GM23338 (cell line): ENCODE measurements at regions not wholly inside any gene's neighbourhood (a gene's known extent, or its start where the extent isn't known, plus 50 kb on each side); places are given as distances from the start of the nearest gene placed in this dataset.

Source experiments
- ATAC-seq: fragments of 200-7000 bp; cut with Tn5 transposase; 3 replicates; pipeline ENCODE4 v1.9.1; 2020
- DNase-seq: peaks from one replicate; pipeline ENCODE4 v3.0.0-alpha.2; 2015; ENCODE audit warnings: low spot score
- H2AFZ ChIP-seq: fragments of 200-600 bp; sonication (generic); 2 replicates; pipeline ENCODE4 v1.8.0; 2016; ENCODE audit warnings: antibody characterized with exemption, mild to moderate bottlenecking, moderate library complexity
- H3F3A ChIP-seq: fragments of 200-600 bp; sonication (generic); replicated peaks from 2 replicates; pipeline ENCODE4 v1.8.0; 2017; ENCODE audit warnings: antibody characterized with exemption, mixed run types, low read depth
- H3K27ac ChIP-seq: fragments of 200-600 bp; sonication (generic); 2 replicates; pipeline ENCODE4 v1.6.1; 2016; ENCODE audit warnings: low read depth
- H3K27me3 ChIP-seq: fragments of 200-600 bp; sonication (generic); 2 replicates; pipeline ENCODE4 v1.8.0; 2016; ENCODE audit warnings: mild to moderate bottlenecking, mixed run types, moderate library complexity; ENCODE audit not compliant: insufficient read depth
- H3K36me3 ChIP-seq: fragments of 200-600 bp; sonication (generic); 2 replicates; pipeline ENCODE4 v1.8.0; 2016; ENCODE audit warnings: mild to moderate bottlenecking; ENCODE audit not compliant: insufficient read depth
- H3K4me1 ChIP-seq: fragments of 200-600 bp; sonication (generic); 2 replicates; pipeline ENCODE4 v1.8.0; 2016; ENCODE audit warnings: mild to moderate bottlenecking, moderate library complexity; ENCODE audit not compliant: insufficient read depth
- H3K4me2 ChIP-seq: fragments of 200-600 bp; sonication (generic); 2 replicates; pipeline ENCODE4 v1.7.1; 2017; ENCODE audit warnings: mixed run types
- H3K4me3 ChIP-seq: fragments of 200-600 bp; sonication (generic); 2 replicates; pipeline ENCODE4 v1.6.1; 2016; ENCODE audit warnings: mixed run types
- H3K79me2 ChIP-seq: fragments of 200-600 bp; sonication (generic); replicated peaks from 2 replicates; pipeline ENCODE4 v1.8.0; 2017; ENCODE audit warnings: mild to moderate bottlenecking; ENCODE audit not compliant: insufficient read depth
- H3K9me2 ChIP-seq: fragments of 200-600 bp; sonication (generic); 2 replicates; pipeline ENCODE4 v1.8.0; 2017; ENCODE audit not compliant: insufficient read depth
- H4K20me1 ChIP-seq: fragments of 200-600 bp; sonication (generic); replicated peaks from 2 replicates; pipeline ENCODE4 v1.8.0; 2017; ENCODE audit warnings: mild to moderate bottlenecking; ENCODE audit not compliant: insufficient read depth
- H3K27ac Mint-ChIP-seq: 2 replicates; pipeline ENCODE4 v1.8.0; 2020; ENCODE audit warnings: inconsistent platforms, mild to moderate bottlenecking, moderate library complexity, mixed read lengths
- H3K27me3 Mint-ChIP-seq: 3 replicates; pipeline ENCODE4 v1.8.0; 2022; ENCODE audit warnings: low read depth, mild to moderate bottlenecking, moderate library complexity, mixed read lengths, inconsistent platforms; ENCODE audit not compliant: insufficient read depth, poor library complexity
- H3K36me3 Mint-ChIP-seq: 3 replicates; pipeline ENCODE4 v1.8.0; 2021; ENCODE audit warnings: low read depth, mild to moderate bottlenecking, inconsistent platforms, moderate library complexity, mixed read lengths
- H3K4me1 Mint-ChIP-seq: 3 replicates; pipeline ENCODE4 v1.8.0; 2020; ENCODE audit warnings: mild to moderate bottlenecking, inconsistent platforms, mixed read lengths
- H3K4me3 Mint-ChIP-seq: 3 replicates; pipeline ENCODE4 v1.8.0; 2021; ENCODE audit warnings: moderate library complexity, mild to moderate bottlenecking, inconsistent platforms, mixed read lengths
- H3K9me3 Mint-ChIP-seq: 3 replicates; pipeline ENCODE4 v1.8.0; 2020; ENCODE audit warnings: moderate library complexity, mild to moderate bottlenecking, inconsistent platforms, mixed read lengths
- CREB1 ChIP-seq: fragments of 250-450 bp; sonication (Bioruptor Pico); IDR thresholded peaks from 2 replicates; pipeline ENCODE4 v1.5.0; 2020; ENCODE audit warnings: low read depth, mild to moderate bottlenecking, moderate library complexity
- EZH2 ChIP-seq: fragments of 200-600 bp; sonication (generic); IDR thresholded peaks from one replicate; pipeline ENCODE4 v1.8.0; 2017; ENCODE audit warnings: antibody characterized with exemption, mild to moderate bottlenecking, low read depth; ENCODE audit not compliant: unreplicated experiment
- EZH2phosphoT487 ChIP-seq: fragments of 200-600 bp; sonication (generic); IDR thresholded peaks from one replicate; pipeline ENCODE4 v1.8.1; 2018; ENCODE audit warnings: antibody characterized with exemption; ENCODE audit not compliant: unreplicated experiment
- NANOG ChIP-seq: IDR thresholded peaks from 2 replicates; pipeline ENCODE4 v1.6.1; 2016; ENCODE audit warnings: antibody characterized with exemption, borderline replicate concordance
- STAT1 ChIP-seq: IDR thresholded peaks from one replicate; pipeline ENCODE4 v1.6.1; 2016; ENCODE audit warnings: antibody characterized with exemption; ENCODE audit not compliant: unreplicated experiment
- ZNF114 ChIP-seq: fragments of 250-450 bp; sonication (Bioruptor Pico); IDR thresholded peaks from 2 replicates; pipeline ENCODE4 v1.5.0; 2020; ENCODE audit warnings: mild to moderate bottlenecking, moderate library complexity
- TF ChIP-seq, protein P1 (sequence below): fragments of 250-450 bp; sonication (Bioruptor Pico); IDR thresholded peaks from 2 replicates; pipeline ENCODE4 v1.5.0; 2020; ENCODE audit warnings: mild to moderate bottlenecking, moderate library complexity
- TF ChIP-seq, protein P2 (sequence below), 2 experiments: fragments of 200-600 bp in 1 of 2; sonication (generic) in 1 of 2; conservative IDR thresholded peaks; 2 replicates each; pipeline versions ENCODE4 v1.5.1 to v1.6.1; 2016 to 2017; ENCODE audit warnings: antibody characterized with exemption in 2 of 2, low read depth in 2 of 2, mild to moderate bottlenecking in 2 of 2, moderate library complexity in 1 of 2
- TF ChIP-seq, protein P3 (sequence below): IDR thresholded peaks from 2 replicates; pipeline ENCODE4 v1.6.1; 2016; ENCODE audit warnings: antibody characterized with exemption

DNA sequence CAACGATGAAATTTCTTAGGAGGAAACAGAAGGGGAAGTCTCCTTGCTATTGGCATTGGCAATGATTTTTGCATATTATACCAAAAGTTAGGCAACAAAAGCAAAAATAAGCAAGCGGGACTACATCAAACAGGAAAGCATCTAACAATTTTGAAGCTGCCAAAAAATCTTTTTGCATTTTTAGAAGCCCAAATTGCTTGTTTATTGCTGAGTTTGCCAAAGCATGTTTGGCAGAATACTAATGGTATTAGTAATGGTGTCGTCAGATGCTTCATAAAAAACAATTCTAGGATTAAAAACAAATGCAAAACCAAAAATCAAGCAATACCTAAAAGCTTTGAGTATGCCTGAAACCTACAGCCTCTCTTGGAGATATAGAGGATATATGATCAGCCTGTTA lies 80.0 kb downstream of the GALR1 start:
- Histone ChIP-seq H4K20me1 (no peaks in the 10 kb centered on the region), H3K27ac (no peak overlapping the region), H2AFZ (peak overlapping the region; percentile 5; the same call in 1 of the 2 replicates), H3K79me2 (no peaks in the 10 kb centered on the region), H3K4me3 (no peak overlapping the region), H3K36me3 (no peaks in the 10 kb centered on the region), H3F3A (no peaks in the 10 kb centered on the region), H3K27me3 (no peaks in the 10 kb centered on the region), H3K9me2 (no peaks in the 10 kb centered on the region), H3K4me2 (no peak overlapping the region), H3K4me1 (no peaks in the 10 kb centered on the region)
- DNase-seq (no peak), ATAC-seq (no peak)
- no peak overlapping the region for H3K4me3 Mint-ChIP-seq
- H3K36me3 Mint-ChIP-seq, result no peaks in the 10 kb centered on the region
- peaks cover 4% of the 10 kb centered on the region; the same call in 2 of the 3 replicates for H3K9me3 Mint-ChIP-seq
- no peak overlapping the region for H3K27ac Mint-ChIP-seq
- H3K4me1 Mint-ChIP-seq, result no peaks in the 10 kb centered on the region
- H3K27me3 Mint-ChIP-seq, result peaks cover 1% of the 10 kb centered on the region
- TF ChIP-seq, protein P1, sequence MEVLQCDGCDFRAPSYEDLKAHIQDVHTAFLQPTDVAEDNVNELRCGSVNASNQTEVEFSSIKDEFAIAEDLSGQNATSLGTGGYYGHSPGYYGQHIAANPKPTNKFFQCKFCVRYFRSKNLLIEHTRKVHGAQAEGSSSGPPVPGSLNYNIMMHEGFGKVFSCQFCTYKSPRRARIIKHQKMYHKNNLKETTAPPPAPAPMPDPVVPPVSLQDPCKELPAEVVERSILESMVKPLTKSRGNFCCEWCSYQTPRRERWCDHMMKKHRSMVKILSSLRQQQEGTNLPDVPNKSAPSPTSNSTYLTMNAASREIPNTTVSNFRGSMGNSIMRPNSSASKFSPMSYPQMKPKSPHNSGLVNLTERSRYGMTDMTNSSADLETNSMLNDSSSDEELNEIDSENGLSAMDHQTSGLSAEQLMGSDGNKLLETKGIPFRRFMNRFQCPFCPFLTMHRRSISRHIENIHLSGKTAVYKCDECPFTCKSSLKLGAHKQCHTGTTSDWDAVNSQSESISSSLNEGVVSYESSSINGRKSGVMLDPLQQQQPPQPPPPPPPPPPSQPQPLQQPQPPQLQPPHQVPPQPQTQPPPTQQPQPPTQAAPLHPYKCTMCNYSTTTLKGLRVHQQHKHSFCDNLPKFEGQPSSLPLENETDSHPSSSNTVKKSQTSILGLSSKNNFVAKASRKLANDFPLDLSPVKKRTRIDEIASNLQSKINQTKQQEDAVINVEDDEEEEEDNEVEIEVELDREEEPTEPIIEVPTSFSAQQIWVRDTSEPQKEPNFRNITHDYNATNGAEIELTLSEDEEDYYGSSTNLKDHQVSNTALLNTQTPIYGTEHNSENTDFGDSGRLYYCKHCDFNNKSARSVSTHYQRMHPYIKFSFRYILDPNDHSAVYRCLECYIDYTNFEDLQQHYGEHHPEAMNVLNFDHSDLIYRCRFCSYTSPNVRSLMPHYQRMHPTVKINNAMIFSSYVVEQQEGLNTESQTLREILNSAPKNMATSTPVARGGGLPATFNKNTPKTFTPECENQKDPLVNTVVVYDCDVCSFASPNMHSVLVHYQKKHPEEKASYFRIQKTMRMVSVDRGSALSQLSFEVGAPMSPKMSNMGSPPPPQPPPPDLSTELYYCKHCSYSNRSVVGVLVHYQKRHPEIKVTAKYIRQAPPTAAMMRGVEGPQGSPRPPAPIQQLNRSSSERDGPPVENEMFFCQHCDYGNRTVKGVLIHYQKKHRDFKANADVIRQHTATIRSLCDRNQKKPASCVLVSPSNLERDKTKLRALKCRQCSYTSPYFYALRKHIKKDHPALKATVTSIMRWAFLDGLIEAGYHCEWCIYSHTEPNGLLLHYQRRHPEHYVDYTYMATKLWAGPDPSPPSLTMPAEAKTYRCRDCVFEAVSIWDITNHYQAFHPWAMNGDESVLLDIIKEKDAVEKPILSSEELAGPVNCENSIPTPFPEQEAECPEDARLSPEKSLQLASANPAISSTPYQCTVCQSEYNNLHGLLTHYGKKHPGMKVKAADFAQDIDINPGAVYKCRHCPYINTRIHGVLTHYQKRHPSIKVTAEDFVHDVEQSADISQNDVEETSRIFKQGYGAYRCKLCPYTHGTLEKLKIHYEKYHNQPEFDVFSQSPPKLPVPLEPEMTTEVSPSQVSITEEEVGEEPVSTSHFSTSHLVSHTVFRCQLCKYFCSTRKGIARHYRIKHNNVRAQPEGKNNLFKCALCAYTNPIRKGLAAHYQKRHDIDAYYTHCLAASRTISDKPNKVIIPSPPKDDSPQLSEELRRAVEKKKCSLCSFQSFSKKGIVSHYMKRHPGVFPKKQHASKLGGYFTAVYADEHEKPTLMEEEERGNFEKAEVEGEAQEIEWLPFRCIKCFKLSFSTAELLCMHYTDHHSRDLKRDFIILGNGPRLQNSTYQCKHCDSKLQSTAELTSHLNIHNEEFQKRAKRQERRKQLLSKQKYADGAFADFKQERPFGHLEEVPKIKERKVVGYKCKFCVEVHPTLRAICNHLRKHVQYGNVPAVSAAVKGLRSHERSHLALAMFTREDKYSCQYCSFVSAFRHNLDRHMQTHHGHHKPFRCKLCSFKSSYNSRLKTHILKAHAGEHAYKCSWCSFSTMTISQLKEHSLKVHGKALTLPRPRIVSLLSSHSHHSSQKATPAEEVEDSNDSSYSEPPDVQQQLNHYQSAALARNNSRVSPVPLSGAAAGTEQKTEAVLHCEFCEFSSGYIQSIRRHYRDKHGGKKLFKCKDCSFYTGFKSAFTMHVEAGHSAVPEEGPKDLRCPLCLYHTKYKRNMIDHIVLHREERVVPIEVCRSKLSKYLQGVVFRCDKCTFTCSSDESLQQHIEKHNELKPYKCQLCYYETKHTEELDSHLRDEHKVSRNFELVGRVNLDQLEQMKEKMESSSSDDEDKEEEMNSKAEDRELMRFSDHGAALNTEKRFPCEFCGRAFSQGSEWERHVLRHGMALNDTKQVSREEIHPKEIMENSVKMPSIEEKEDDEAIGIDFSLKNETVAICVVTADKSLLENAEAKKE, result no peak
- no peak for TF ChIP-seq ZNF114
- TF ChIP-seq EZH2, result no peak

DNA sequence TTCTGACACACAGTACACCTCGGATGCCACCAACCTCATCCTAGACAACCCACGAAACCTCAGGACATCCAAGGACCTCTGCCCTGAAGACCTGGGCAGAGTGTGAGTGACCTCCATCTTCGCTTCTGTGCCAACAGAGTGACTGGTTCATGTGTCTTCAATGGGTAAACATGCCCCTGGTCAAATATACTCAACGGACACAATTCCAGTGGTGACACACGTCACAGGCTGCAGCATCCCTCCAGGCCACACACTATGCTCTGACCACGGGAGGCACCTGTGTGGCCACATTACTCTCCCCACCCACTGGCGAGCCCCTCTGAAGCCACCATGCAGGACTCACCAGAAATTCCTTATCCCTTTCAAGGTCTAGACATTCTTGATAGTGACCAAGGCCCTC lies 85.2 kb downstream of the GALR1 start:
- no peak for ATAC-seq
- no peak for TF ChIP-seq NANOG
- TF ChIP-seq, protein P2, sequence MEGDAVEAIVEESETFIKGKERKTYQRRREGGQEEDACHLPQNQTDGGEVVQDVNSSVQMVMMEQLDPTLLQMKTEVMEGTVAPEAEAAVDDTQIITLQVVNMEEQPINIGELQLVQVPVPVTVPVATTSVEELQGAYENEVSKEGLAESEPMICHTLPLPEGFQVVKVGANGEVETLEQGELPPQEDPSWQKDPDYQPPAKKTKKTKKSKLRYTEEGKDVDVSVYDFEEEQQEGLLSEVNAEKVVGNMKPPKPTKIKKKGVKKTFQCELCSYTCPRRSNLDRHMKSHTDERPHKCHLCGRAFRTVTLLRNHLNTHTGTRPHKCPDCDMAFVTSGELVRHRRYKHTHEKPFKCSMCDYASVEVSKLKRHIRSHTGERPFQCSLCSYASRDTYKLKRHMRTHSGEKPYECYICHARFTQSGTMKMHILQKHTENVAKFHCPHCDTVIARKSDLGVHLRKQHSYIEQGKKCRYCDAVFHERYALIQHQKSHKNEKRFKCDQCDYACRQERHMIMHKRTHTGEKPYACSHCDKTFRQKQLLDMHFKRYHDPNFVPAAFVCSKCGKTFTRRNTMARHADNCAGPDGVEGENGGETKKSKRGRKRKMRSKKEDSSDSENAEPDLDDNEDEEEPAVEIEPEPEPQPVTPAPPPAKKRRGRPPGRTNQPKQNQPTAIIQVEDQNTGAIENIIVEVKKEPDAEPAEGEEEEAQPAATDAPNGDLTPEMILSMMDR (conservative IDR thresholded peaks at IDR 0.05; ENCODE audit: low read depth in 2 of 2), result no peak
- TF ChIP-seq, protein P3, sequence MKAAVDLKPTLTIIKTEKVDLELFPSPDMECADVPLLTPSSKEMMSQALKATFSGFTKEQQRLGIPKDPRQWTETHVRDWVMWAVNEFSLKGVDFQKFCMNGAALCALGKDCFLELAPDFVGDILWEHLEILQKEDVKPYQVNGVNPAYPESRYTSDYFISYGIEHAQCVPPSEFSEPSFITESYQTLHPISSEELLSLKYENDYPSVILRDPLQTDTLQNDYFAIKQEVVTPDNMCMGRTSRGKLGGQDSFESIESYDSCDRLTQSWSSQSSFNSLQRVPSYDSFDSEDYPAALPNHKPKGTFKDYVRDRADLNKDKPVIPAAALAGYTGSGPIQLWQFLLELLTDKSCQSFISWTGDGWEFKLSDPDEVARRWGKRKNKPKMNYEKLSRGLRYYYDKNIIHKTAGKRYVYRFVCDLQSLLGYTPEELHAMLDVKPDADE, result no peak
- TF ChIP-seq EZH2phosphoT487, result no peak
- TF ChIP-seq STAT1, result no peak
- no peak for TF ChIP-seq CREB1 (CRISPR knock-in tag)
- H3K27ac ChIP-seq, result no peak overlapping the region
- no peaks in the 10 kb centered on the region for H3K27me3 ChIP-seq
- Mint-ChIP-seq H3K4me1 (peaks cover 10% of the 10 kb centered on the region), H3K9me3 (peaks cover 11% of the 10 kb centered on the region; the same call in 2 of the 3 replicates), H3K36me3 (peaks cover 3% of the 10 kb centered on the region; the same call in 1 of the 3 replicates), H3K27ac (no peak overlapping the region), H3K27me3 (peaks cover 7% of the 10 kb centered on the region), H3K4me3 (no peak overlapping the region)
- H3K4me3 ChIP-seq, result no peak overlapping the region
- H4K20me1 ChIP-seq, result no peaks in the 10 kb centered on the region
- H3K9me2 ChIP-seq, result no peaks in the 10 kb centered on the region
- peaks cover 15% of the 10 kb centered on the region for H3K4me1 ChIP-seq
- H3K4me2 ChIP-seq, result no peak overlapping the region
- DNase-seq, result no peak
- no peaks in the 10 kb centered on the region for H3K36me3 ChIP-seq
- H2AFZ ChIP-seq, result no peak overlapping the region
- no peaks in the 10 kb centered on the region for H3F3A ChIP-seq
- no peaks in the 10 kb centered on the region for H3K79me2 ChIP-seq
